ENCODE measurements at regions not wholly inside any gene's neighbourhood (a gene's known extent, or its start where the extent isn't known, plus 50 kb on each side); places are given as distances from the start of the nearest gene placed in this dataset.
"Not testable (repeated sequence)": the region's sequence is repeated elsewhere in the genome, so short reads cannot be mapped to it uniquely, and the experiment has no call there.

DNA sequence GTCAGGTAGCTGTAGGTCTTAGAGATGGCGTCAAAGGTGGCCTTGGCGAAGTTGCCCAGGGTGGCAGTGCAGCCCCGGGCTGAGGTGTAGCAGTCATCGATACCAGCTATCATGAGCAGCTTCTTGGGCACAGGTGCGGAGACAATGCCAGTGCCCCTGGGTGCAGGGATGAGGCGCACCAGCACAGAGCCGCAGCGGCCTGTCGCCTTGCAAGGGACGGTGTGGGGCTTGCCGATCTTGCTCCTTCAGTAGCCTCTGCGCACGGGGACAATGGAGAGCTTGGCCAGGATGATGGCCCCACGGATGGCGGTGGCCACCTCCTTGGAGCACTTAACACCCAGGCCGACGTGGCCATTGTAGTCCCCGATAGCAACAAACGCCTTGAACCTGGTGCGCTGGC is 65.6 kb upstream of the KIF2B start:
- TF ChIP-seq, protein P1, sequence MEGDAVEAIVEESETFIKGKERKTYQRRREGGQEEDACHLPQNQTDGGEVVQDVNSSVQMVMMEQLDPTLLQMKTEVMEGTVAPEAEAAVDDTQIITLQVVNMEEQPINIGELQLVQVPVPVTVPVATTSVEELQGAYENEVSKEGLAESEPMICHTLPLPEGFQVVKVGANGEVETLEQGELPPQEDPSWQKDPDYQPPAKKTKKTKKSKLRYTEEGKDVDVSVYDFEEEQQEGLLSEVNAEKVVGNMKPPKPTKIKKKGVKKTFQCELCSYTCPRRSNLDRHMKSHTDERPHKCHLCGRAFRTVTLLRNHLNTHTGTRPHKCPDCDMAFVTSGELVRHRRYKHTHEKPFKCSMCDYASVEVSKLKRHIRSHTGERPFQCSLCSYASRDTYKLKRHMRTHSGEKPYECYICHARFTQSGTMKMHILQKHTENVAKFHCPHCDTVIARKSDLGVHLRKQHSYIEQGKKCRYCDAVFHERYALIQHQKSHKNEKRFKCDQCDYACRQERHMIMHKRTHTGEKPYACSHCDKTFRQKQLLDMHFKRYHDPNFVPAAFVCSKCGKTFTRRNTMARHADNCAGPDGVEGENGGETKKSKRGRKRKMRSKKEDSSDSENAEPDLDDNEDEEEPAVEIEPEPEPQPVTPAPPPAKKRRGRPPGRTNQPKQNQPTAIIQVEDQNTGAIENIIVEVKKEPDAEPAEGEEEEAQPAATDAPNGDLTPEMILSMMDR (IDR thresholded peaks at IDR 0.05; ENCODE audit: low read depth, low read length, poor library complexity, severe bottlenecking), result not testable (repeated sequence)
- TF ChIP-seq EZH2phosphoT487 (IDR thresholded peaks at IDR 0.05; ENCODE audit: borderline replicate concordance, low read length), result not testable (repeated sequence)
